ENCODE measurements at regions not wholly inside any gene's neighbourhood (a gene's known extent, or its start where the extent isn't known, plus 50 kb on each side); places are given as distances from the start of the nearest gene placed in this dataset.

- WGBS, 3 donors = 42 to 47% (median 44%) methylated on average over 7 of the region's 7 CpGs
- DNase-seq (peak in 1 of 2 donors; percentile 12), FAIRE-seq (no peak)
- Histone ChIP-seq H3K36me3 (ENCODE audit: control insufficient read depth in 3 of 3, insufficient read depth in 2 of 3, low read depth in 1 of 3, low read length in 3 of 3) (no peaks in the 10 kb centered on the region), H3K9me3 (ENCODE audit: control insufficient read depth in 2 of 2, insufficient read depth in 1 of 2, low read depth in 1 of 2, low read length in 1 of 2) (no peaks in the 10 kb centered on the region), H3K4me1 (ENCODE audit: control insufficient read depth in 3 of 3, insufficient read depth in 2 of 3, low read depth in 1 of 3, low read length in 2 of 3) (no peaks in the 10 kb centered on the region), H3K27ac (ENCODE audit: low read depth in 1 of 3, low read length in 2 of 3) (no peak overlapping the region), H3K4me3 (ENCODE audit: low read depth in 1 of 3, low read length in 3 of 3) (no peak overlapping the region), H3K27me3 (ENCODE audit: control insufficient read depth in 3 of 3, insufficient read depth in 3 of 3, low read length in 3 of 3) (no peaks in the 10 kb centered on the region)
Measured at GRCh38 chr13:107258599-107259187, 690.8 kb upstream of the ARGLU1 start.

DNA sequence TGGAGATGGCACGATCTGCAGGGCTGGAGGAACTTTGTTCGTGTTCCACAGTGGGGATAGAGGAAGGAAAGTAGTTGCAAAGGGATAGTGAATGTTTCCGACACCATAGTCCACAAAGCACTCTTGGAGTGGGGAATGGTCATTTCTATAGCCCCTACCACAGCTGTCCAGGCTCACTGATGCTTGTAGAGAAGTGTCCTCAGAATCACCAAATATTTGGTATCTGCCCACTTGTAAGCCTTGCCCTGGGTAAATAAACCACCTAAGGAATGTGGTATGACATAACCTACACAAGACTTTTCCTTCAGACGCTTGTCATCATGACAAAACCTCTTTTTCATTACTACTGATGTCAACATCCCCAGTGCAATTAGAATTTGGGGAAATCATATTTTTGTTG is 686.5 kb upstream of the ARGLU1 start:
- no peaks in the 10 kb centered on the region for H3K4me1 ChIP-seq (ENCODE audit: control insufficient read depth in 3 of 3, insufficient read depth in 2 of 3, low read depth in 1 of 3, low read length in 2 of 3)
- no peaks in the 10 kb centered on the region for H3K27me3 ChIP-seq (ENCODE audit: control insufficient read depth in 3 of 3, insufficient read depth in 3 of 3, low read length in 3 of 3)
- H3K36me3 ChIP-seq (ENCODE audit: control insufficient read depth in 3 of 3, insufficient read depth in 2 of 3, low read depth in 1 of 3, low read length in 3 of 3) = no peaks in the 10 kb centered on the region
- H3K4me3 ChIP-seq (ENCODE audit: low read depth in 1 of 3, low read length in 3 of 3) = no peak overlapping the region
- H3K9me3 ChIP-seq (ENCODE audit: control insufficient read depth in 2 of 2, insufficient read depth in 1 of 2, low read depth in 1 of 2, low read length in 1 of 2) = no peaks in the 10 kb centered on the region
- no peak overlapping the region for H3K27ac ChIP-seq (ENCODE audit: low read depth in 1 of 3, low read length in 2 of 3)
- DNase-seq = no peak
- FAIRE-seq = no peak
- WGBS, 3 donors = 84 to 86% (median 84%) methylated on average over 4 of the region's 4 CpGs

DNA sequence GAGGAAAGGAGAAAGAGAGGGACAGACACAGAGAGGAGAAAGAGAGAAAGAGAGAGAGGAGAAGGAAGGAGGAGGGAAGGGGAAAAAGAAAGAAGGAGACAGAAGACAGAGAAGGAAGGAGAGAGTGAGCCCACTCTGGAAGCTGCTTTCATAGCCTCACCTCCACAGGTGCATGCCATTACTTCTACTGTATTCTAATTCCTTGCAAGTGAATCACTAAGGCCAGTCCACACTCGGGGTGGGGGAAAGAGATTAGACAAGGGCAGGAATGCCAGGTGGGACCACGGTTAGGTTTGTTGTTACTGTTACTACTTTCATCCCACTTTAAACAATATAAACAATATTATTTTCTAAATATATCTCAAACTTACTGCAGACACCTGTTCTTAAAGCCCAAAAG is 684.5 kb upstream of the ARGLU1 start:
- H3K27me3 ChIP-seq (ENCODE audit: control insufficient read depth in 3 of 3, insufficient read depth in 3 of 3, low read length in 3 of 3) = no peaks in the 10 kb centered on the region
- no peaks in the 10 kb centered on the region for H3K9me3 ChIP-seq (ENCODE audit: control insufficient read depth in 2 of 2, insufficient read depth in 1 of 2, low read depth in 1 of 2, low read length in 1 of 2)
- no peak overlapping the region for H3K27ac ChIP-seq (ENCODE audit: low read depth in 1 of 3, low read length in 2 of 3)
- H3K4me3 ChIP-seq (ENCODE audit: low read depth in 1 of 3, low read length in 3 of 3) = no peak overlapping the region
- no peak for DNase-seq
- FAIRE-seq = no peak
- WGBS, 3 donors = 19 to 44% (median 40%) methylated on average over 2 of the region's 2 CpGs
- H3K4me1 ChIP-seq (ENCODE audit: control insufficient read depth in 3 of 3, insufficient read depth in 2 of 3, low read depth in 1 of 3, low read length in 2 of 3) = no peaks in the 10 kb centered on the region
- H3K36me3 ChIP-seq (ENCODE audit: control insufficient read depth in 3 of 3, insufficient read depth in 2 of 3, low read depth in 1 of 3, low read length in 3 of 3) = no peaks in the 10 kb centered on the region

DNA sequence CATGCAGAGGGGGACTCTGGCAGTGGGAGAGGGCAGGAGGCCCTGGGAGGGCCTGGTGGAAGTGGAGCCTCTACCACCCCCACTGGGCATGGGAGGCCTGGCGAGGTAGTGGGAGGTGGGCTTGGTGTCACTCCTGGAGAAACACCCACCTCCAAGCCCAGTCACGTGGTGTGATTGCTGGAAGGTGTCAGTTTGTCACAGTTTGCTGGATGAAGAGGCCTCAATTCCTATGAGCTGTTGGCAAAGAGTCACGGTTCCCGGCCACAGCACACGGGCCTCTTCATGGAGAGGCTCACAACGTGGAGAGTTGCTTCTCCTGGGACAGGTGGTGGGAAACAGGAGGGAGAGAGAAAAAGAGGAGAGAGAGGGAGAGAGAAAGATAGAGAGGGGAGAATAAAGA is 684.1 kb upstream of the ARGLU1 start:
- Histone ChIP-seq H3K27me3 (ENCODE audit: control insufficient read depth in 3 of 3, insufficient read depth in 3 of 3, low read length in 3 of 3) (no peaks in the 10 kb centered on the region), H3K4me3 (ENCODE audit: low read depth in 1 of 3, low read length in 3 of 3) (no peak overlapping the region), H3K27ac (ENCODE audit: low read depth in 1 of 3, low read length in 2 of 3) (no peak overlapping the region), H3K4me1 (ENCODE audit: control insufficient read depth in 3 of 3, insufficient read depth in 2 of 3, low read depth in 1 of 3, low read length in 2 of 3) (no peaks in the 10 kb centered on the region), H3K9me3 (ENCODE audit: control insufficient read depth in 2 of 2, insufficient read depth in 1 of 2, low read depth in 1 of 2, low read length in 1 of 2) (no peaks in the 10 kb centered on the region), H3K36me3 (ENCODE audit: control insufficient read depth in 3 of 3, insufficient read depth in 2 of 3, low read depth in 1 of 3, low read length in 3 of 3) (no peaks in the 10 kb centered on the region)
- WGBS, 3 donors = 48 to 65% (median 52%) methylated on average over 6 of the region's 6 CpGs
- DNase-seq = no peak
- FAIRE-seq = no peak

GRCh38 chr13:107251341-107251740 is 683.4 kb upstream of the ARGLU1 start:
- no peaks in the 10 kb centered on the region for H3K9me3 ChIP-seq (ENCODE audit: control insufficient read depth in 2 of 2, insufficient read depth in 1 of 2, low read depth in 1 of 2, low read length in 1 of 2)
- no peak for DNase-seq
- H3K4me3 ChIP-seq (ENCODE audit: low read depth in 1 of 3, low read length in 3 of 3) = no peak overlapping the region
- FAIRE-seq = no peak
- H3K36me3 ChIP-seq (ENCODE audit: control insufficient read depth in 3 of 3, insufficient read depth in 2 of 3, low read depth in 1 of 3, low read length in 3 of 3) = no peaks in the 10 kb centered on the region
- no peaks in the 10 kb centered on the region for H3K4me1 ChIP-seq (ENCODE audit: control insufficient read depth in 3 of 3, insufficient read depth in 2 of 3, low read depth in 1 of 3, low read length in 2 of 3)
- no peaks in the 10 kb centered on the region for H3K27me3 ChIP-seq (ENCODE audit: control insufficient read depth in 3 of 3, insufficient read depth in 3 of 3, low read length in 3 of 3)
- no peak overlapping the region for H3K27ac ChIP-seq (ENCODE audit: low read depth in 1 of 3, low read length in 2 of 3)
- 61 to 76% (median 68%) methylated on average over 4 of the region's 4 CpGs for WGBS, 3 donors

DNA sequence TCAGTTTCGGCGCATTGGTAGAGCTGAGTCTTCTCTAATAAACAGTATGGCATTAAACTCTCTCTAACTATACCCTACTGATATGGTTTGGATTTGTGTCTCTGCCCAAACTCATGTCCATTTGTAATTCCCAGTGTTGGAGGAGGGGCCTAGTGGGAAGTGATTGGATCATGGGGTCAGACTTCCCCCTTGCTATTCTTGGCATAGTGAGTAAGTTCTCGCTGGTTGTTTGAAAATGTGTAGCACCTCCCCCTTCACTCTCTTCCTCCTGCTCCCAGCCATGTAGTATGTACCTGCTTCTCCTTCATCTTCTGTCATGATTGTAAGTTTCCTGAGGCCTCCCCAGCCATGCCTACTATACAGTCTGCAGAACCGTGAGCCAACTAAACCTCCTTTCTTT is 682.7 kb upstream of the ARGLU1 start:
- no peak overlapping the region for H3K27ac ChIP-seq (ENCODE audit: low read depth in 1 of 3, low read length in 2 of 3)
- H3K9me3 ChIP-seq (ENCODE audit: control insufficient read depth in 2 of 2, insufficient read depth in 1 of 2, low read depth in 1 of 2, low read length in 1 of 2) = no peaks in the 10 kb centered on the region
- H3K4me1 ChIP-seq (ENCODE audit: control insufficient read depth in 3 of 3, insufficient read depth in 2 of 3, low read depth in 1 of 3, low read length in 2 of 3) = no peaks in the 10 kb centered on the region
- WGBS, 3 donors = 66 to 74% (median 69%) methylated on average over 4 of the region's 4 CpGs
- DNase-seq (no peak), FAIRE-seq (no peak)
- H3K27me3 ChIP-seq (ENCODE audit: control insufficient read depth in 3 of 3, insufficient read depth in 3 of 3, low read length in 3 of 3) = no peaks in the 10 kb centered on the region
- H3K36me3 ChIP-seq (ENCODE audit: control insufficient read depth in 3 of 3, insufficient read depth in 2 of 3, low read depth in 1 of 3, low read length in 3 of 3) = no peaks in the 10 kb centered on the region
- H3K4me3 ChIP-seq (ENCODE audit: low read depth in 1 of 3, low read length in 3 of 3) = no peak overlapping the region

- WGBS, 3 donors = 63 to 75% (median 74%) methylated on average over 2 of the region's 2 CpGs
- H3K9me3 ChIP-seq (ENCODE audit: control insufficient read depth in 2 of 2, insufficient read depth in 1 of 2, low read depth in 1 of 2, low read length in 1 of 2) = no peaks in the 10 kb centered on the region
- no peak for FAIRE-seq
Measured at GRCh38 chr13:107244241-107244640, 676.3 kb upstream of the ARGLU1 start.

GRCh38 chr13:107242138-107242537 is 674.2 kb upstream of the ARGLU1 start:
- H3K4me1 ChIP-seq (ENCODE audit: control insufficient read depth in 3 of 3, insufficient read depth in 2 of 3, low read depth in 1 of 3, low read length in 2 of 3) = no peaks in the 10 kb centered on the region
- WGBS, 3 donors = 67 to 76% (median 73%) methylated on average over 6 of the region's 6 CpGs
- no peaks in the 10 kb centered on the region for H3K27me3 ChIP-seq (ENCODE audit: control insufficient read depth in 3 of 3, insufficient read depth in 3 of 3, low read length in 3 of 3)
- no peaks in the 10 kb centered on the region for H3K36me3 ChIP-seq (ENCODE audit: control insufficient read depth in 3 of 3, insufficient read depth in 2 of 3, low read depth in 1 of 3, low read length in 3 of 3)
- no peaks in the 10 kb centered on the region for H3K9me3 ChIP-seq (ENCODE audit: control insufficient read depth in 2 of 2, insufficient read depth in 1 of 2, low read depth in 1 of 2, low read length in 1 of 2)
- no peak for DNase-seq
- no peak for FAIRE-seq
- H3K4me3 ChIP-seq (ENCODE audit: low read depth in 1 of 3, low read length in 3 of 3) = no peak overlapping the region
- H3K27ac ChIP-seq (ENCODE audit: low read depth in 1 of 3, low read length in 2 of 3) = no peak overlapping the region

More at GRCh38 chr13:107244241-107244640, 676.3 kb upstream of the ARGLU1 start:
- Histone ChIP-seq H3K4me3 (ENCODE audit: low read depth in 1 of 3, low read length in 3 of 3) (no peak overlapping the region), H3K27ac (ENCODE audit: low read depth in 1 of 3, low read length in 2 of 3) (no peak overlapping the region), H3K4me1 (ENCODE audit: control insufficient read depth in 3 of 3, insufficient read depth in 2 of 3, low read depth in 1 of 3, low read length in 2 of 3) (no peaks in the 10 kb centered on the region), H3K27me3 (ENCODE audit: control insufficient read depth in 3 of 3, insufficient read depth in 3 of 3, low read length in 3 of 3) (no peaks in the 10 kb centered on the region), H3K36me3 (ENCODE audit: control insufficient read depth in 3 of 3, insufficient read depth in 2 of 3, low read depth in 1 of 3, low read length in 3 of 3) (no peaks in the 10 kb centered on the region)
- DNase-seq = no peak

- H3K9me3 ChIP-seq (ENCODE audit: control insufficient read depth in 2 of 2, insufficient read depth in 1 of 2, low read depth in 1 of 2, low read length in 1 of 2) = no peaks in the 10 kb centered on the region
- no peaks in the 10 kb centered on the region for H3K4me1 ChIP-seq (ENCODE audit: control insufficient read depth in 3 of 3, insufficient read depth in 2 of 3, low read depth in 1 of 3, low read length in 2 of 3)
- DNase-seq (no peak), FAIRE-seq (no peak)
- H3K27ac ChIP-seq (ENCODE audit: low read depth in 1 of 3, low read length in 2 of 3) = no peak overlapping the region
- H3K4me3 ChIP-seq (ENCODE audit: low read depth in 1 of 3, low read length in 3 of 3) = no peak overlapping the region
- 79 to 83% (median 80%) methylated on average over 7 of the region's 7 CpGs for WGBS, 3 donors
- H3K36me3 ChIP-seq (ENCODE audit: control insufficient read depth in 3 of 3, insufficient read depth in 2 of 3, low read depth in 1 of 3, low read length in 3 of 3) = no peaks in the 10 kb centered on the region
- H3K27me3 ChIP-seq (ENCODE audit: control insufficient read depth in 3 of 3, insufficient read depth in 3 of 3, low read length in 3 of 3) = no peaks in the 10 kb centered on the region
Measured at GRCh38 chr13:107241381-107241780, 673.4 kb upstream of the ARGLU1 start.
